Amniotic stem cell (primary cell): ENCODE measurements at regions not wholly inside any gene's neighbourhood (a gene's known extent, or its start where the extent isn't known, plus 50 kb on each side); places are given as distances from the start of the nearest gene placed in this dataset.

Experiments
- DNase-seq: peaks from one replicate; lab custom pipeline; 2025; lab: John Stamatoyannopoulos, UW

DNA sequence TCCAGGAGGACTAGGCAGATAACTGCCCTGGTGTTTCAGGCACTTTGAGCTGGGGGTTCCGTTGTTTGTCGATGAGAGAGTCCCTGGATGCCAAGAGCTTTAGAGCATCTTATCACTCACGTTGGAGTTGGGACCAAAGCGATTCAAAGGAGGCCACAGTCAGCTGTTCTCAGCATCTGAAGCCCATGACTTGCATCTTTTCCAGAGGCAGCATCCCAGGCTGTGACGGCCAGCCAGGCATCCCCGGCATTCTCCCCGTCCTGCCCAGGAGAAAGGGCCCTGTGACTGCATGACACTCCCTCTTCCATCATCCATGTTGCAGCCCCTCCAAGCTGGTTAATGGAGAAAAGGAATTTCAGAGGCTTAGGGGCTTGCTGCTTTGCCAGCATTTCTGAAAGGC, 520.3 kb downstream of the CDH26 start:
- DNase-seq, result no peak

GRCh38 chr20:60480950-60481742, 522.9 kb downstream of the CDH26 start:
- DNase-seq, result no peak

- no peak for DNase-seq
Observed at GRCh38 chr20:60481743-60482133, 523.5 kb downstream of the CDH26 start.

GRCh38 chr20:60482221-60483008, 524.2 kb downstream of the CDH26 start:
- no peak for DNase-seq

DNA sequence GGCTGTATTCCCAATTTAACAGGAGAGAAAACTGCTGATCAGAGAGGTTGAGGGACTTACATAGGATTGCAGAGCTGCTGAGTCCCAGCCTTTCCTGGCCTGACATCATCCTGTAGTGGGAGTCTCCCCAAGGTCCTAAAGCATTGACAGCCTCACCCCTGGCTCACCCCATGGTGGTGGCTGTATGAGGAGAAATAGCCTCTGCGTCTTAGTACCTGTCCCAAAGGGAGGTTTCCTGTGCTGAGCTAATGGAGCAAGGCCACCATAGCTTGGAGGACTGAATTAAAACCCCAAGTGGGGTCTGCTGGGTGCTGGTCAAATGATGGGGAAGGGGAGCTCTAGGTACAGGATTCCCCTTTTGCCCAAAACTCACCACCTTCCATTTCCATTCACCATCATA, 525.1 kb downstream of the CDH26 start:
- no peak for DNase-seq

DNA sequence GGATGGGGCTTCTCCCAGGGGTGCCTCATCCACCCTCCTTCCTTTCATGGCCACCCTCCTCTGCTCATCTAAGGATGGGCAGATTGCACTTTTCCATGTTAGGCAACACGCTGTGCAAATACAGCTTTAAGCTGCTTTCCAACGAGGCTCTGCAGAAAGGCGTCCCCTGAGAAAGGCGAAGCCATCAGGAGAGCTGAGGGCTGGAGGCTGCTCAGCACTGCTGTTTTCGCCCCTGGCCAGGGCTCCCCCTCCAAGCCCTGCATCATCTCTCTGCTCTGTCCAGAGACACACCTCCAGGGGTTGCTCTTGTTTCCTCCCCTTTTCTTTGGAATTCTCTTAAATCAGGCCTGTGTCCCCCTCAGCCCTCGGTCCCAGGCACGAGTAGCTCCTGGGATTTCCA, 526.1 kb downstream of the CDH26 start:
- no peak for DNase-seq

- DNase-seq, result no peak
Observed at GRCh38 chr20:60485012-60485760, 527.0 kb downstream of the CDH26 start.

DNA sequence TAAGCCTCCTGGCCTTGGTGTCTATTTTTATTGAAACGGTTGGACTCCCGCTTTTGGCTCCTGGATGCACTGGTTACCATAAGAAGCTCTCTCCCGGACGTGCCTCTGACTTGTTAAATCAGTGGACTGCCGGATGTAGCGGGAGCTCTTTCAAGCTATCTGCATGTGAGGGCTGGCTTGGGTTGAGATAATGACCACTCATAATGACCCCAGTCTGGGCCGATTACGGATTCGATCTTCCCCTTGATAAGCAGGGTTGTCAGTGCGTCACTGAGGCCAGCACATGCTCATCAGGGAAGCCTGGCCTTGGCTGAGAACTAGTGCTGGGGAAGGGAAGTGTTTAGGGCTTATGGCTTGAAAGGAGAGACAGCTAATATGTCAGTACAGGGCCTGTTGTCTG, 528.1 kb downstream of the CDH26 start:
- no peak for DNase-seq

DNA sequence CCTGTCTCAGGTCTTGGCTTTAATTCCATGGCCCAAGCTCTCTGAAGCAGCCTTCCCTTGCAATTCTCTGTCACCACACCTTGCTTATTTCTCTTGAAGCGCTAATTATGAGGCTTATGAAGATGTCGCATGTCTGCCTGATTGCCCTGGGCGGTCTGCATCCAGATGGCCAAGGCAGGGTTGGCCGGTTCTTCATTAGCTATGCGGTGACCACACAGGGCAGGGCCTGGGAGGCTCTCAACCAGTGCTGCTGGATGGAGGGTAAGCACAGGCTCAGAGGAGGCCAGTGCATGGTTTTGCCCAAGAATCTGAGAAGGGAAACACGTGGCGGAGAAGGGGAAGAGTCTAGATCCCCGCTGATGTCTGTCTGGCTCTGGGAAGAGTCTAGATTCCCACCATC, 528.7 kb downstream of the CDH26 start:
- no peak for DNase-seq

DNA sequence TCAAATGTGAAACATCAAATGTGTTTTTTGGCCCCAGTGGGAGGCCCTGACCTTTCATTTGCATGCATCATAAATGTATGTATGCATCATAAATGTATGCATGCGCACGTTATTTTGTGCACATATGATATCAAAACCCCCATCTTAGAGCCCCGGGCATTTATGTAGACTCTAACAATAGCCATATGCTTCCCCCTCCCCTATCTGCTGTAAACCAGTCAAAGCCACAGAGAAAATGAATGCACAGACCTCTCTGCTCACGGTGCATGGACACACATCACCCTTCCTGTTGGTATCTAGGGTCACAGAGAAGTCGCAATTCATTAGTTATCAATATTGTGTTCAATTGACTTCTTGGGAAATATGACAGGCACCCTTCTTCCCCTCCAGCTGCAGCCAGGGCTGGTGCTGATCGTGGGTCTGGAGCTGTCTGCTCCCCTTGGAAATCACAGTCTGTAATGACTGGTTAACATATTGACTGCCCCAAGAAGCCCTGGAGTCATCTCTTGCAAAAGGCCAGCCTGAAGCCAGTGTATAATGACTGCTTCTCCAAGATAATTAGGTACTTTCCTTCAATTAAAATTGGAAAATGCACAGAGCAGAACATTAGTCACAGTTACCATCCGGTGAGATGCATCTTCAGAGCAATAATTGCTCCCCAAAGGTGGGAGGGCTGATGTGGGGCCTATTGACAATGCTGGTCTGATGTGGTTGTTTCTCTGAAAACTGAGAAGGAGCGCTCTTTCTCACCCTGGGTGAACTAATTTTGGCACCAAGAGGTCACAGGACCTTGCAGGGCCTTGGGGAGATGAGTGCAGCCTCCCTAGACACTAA, 532.2 kb downstream of the CDH26 start:
- no peak for DNase-seq

DNA sequence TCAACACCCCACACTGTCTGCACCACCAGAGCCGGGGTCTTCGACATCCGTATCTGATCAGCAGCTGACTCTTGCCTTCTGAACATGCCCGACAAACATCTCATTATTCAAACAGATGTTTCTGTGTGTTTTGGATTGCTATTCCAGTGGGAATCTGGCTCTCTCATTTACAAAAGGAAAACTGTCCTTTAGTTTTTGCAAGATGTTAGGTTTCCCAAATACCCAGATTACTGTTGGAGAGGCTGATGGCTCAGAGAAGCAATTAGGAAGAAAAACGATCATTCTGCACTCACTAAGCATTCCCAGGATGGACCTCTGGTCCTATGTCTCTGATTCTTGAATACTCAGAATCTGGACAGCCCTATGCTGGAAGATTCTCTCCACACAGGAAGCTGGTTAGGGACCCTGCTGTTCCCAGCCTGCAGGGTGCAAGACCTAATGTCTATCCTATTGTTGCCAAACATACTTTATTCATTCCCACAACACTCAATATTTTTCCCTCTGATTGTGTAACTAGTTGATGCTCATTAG, 532.9 kb downstream of the CDH26 start:
- DNase-seq, result no peak

DNA sequence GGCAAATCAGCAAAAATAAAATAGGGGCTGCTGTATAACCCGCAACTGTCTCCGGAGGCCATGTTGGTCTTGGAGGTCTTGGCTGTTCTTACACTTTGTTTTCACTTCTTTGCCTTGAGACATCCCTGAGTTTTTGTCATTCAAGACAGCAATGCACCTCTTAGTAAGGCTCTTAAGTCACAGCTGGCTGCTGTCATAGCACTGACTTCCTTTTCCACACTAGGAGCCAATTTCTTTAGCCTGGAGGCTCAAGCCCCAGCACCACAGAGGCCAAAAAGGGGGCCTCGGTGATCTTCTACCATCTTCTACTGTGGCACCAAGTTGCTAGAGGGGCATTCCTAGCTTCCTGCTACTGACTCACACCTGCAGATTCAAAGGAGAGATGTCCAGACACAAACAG, 536.3 kb downstream of the CDH26 start:
- DNase-seq, result no peak

- no peak for DNase-seq
Observed at GRCh38 chr20:60497298-60498035, 539.2 kb downstream of the CDH26 start.

GRCh38 chr20:60500038-60500701, 541.9 kb downstream of the CDH26 start:
- no peak for DNase-seq

GRCh38 chr20:60501048-60501447, 542.8 kb downstream of the CDH26 start:
- DNase-seq, result no peak

DNA sequence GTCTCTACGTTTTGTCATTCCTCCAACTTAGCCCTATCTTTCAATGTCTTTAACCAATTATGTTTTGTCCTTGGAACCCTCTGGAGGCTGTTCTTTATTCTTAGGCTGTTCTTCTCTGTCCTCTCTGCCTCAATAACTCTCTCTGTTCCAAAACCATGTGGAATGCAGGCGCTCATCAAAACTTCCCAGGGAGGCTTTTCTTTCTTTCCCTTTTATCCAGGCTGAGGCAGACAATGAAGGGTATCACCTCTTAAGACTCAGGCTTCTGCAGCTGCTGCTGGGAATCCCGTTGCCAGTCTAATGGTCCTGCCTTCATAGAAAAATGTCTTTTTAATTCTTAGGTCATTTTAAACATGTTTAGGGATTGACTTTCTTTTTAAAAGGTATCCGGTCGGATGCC, 544.7 kb downstream of the CDH26 start:
- no peak for DNase-seq

DNA sequence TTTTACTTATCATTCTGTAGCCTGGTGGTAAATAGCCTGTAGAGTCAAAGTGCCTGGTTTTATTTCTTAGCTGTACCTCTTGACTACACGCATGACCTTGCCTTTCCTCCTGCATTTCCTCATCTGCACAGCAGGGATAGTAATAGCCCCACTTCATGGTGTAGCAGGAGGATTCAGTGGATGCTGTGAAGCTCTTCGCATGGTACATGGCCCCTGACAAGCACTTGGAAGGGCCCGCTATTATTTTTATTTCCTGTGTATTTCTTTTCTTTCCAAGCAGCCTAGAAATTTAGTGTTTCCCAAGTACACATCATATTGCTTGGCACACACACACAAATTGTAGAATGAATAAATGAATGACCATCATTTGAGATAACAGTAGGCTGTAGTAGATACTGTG, 547.2 kb downstream of the CDH26 start:
- DNase-seq, result no peak

DNA sequence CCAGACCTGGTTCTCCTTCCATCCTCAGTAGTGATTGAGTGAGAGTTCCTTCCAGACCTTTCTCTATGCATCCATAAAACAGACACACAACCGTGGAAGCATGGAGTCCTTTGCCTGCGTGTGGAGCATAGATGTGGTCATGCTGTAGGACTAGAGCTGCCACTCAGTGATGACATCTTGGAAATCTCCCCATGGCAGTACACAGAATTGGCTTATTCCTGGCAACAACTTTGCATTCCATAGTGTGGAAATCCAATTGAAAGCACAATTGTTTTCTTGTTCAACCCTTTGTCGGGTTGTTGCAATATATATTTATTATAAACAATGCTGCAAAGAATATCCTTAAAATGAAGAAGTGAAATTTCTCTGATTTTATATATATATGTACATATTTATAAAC, 547.8 kb downstream of the CDH26 start:
- no peak for DNase-seq

DNA sequence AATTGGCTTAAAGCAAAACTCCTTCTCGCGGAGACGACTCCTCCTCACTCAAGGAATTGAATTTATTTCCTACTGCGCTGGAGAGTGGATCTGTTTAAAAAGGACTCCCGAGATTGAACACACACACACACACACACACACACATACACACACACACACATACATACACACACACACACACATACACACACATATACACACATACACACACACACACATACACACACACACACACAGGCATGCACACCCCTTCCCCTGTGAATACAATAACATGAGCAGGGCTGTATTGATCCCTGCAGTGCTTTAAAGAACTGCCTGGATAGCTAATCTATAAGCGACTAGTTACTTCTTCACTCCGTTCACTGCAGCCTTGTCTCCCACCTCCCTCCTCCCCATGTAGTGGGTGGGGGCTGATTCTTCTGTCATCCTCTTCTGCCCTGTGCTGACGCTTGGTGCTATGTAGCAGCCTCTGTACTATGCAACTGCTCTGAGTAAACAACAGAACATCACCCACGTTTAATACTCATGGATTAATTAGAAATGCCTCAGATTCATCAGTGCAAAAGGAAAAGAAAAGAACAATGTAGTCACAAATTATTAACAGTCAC, 549.0 kb downstream of the CDH26 start:
- no peak for DNase-seq

GRCh38 chr20:60509407-60509806, 551.2 kb downstream of the CDH26 start:
- no peak for DNase-seq
